GM12874 (cell line): ENCODE measurements at regions not wholly inside any gene's neighbourhood (a gene's known extent, or its start where the extent isn't known, plus 50 kb on each side); places are given as distances from the start of the nearest gene placed in this dataset.

Experiments
- TF ChIP-seq, protein P1 (sequence below): IDR thresholded peaks from 2 replicates; pipeline ENCODE4 v1.5.1; 2011; ENCODE audit warnings: low read depth, mild to moderate bottlenecking, control low read depth, low read length, moderate library complexity; ENCODE audit not compliant: insufficient read depth

DNA sequence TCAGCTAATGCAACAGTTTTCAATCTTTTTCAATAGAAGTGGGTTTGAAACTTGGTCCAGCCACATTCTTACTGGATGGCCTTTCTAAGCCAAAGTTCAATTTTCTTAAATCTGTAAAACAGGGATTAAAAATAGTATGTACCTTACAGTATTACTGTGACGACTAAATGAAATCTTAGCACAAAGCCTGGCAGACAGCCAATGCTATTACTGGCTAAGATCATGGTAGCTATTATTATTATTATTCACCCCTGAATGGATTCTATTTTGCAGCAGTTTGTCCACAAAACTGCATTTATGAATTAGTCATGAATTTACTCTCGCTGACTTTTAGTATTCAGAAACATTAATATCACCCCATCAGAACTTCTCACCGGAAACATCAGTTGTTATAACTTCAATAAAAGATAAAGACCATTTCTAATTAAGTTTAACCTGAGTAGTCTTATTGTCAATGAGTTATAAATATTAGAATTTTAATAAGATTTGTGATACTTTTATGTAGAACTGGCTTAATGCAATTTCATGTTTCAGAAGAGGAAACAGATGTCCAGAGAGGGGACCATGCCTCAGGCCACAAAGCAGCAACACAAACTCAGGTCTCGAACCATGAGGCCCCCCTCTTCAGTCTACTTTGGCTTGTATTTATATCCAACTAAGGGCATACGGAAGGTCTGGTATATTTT lies 468.2 kb downstream of the ARHGEF28 start:
- TF ChIP-seq, protein P1, sequence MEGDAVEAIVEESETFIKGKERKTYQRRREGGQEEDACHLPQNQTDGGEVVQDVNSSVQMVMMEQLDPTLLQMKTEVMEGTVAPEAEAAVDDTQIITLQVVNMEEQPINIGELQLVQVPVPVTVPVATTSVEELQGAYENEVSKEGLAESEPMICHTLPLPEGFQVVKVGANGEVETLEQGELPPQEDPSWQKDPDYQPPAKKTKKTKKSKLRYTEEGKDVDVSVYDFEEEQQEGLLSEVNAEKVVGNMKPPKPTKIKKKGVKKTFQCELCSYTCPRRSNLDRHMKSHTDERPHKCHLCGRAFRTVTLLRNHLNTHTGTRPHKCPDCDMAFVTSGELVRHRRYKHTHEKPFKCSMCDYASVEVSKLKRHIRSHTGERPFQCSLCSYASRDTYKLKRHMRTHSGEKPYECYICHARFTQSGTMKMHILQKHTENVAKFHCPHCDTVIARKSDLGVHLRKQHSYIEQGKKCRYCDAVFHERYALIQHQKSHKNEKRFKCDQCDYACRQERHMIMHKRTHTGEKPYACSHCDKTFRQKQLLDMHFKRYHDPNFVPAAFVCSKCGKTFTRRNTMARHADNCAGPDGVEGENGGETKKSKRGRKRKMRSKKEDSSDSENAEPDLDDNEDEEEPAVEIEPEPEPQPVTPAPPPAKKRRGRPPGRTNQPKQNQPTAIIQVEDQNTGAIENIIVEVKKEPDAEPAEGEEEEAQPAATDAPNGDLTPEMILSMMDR = no peak

DNA sequence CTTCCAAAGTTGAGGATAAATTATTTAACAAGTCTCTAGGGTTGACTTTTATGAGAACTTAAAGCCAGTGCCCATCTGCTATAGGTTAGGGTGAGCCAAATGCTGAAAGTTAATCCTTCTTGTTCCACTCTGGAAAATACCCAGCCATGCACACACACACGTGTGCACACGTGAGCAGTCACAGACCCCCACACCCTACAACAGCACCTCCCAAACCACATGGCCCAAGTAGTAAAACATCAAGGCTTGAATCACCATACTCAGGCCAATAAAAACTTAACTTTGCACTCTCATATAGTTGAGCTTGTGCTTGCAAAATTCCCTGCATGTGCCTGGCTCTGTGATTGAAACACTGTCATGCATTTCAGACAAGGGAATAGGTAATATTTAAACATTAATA lies 467.6 kb downstream of the ARHGEF28 start:
- TF ChIP-seq, protein P1 = no peak

DNA sequence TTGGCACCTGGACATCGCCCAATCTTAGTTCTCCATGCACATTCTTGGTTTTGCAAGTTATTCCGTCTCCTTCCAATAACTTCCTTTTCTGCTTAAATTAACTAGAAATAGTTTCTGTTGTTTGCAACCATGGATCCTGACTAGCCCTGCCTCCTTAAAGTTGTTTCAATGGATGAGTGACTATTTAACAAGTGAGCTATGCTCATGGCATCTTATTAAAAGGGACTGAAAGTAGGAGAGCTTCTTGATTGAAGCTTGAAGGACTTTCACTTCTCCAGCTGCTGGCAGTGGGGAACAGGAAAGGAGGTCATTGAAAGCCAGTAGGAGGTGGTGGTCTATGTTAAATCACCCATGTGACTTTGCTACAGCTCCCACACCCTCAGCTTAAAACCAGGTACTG lies 466.8 kb downstream of the ARHGEF28 start:
- TF ChIP-seq, protein P1 = no peak

DNA sequence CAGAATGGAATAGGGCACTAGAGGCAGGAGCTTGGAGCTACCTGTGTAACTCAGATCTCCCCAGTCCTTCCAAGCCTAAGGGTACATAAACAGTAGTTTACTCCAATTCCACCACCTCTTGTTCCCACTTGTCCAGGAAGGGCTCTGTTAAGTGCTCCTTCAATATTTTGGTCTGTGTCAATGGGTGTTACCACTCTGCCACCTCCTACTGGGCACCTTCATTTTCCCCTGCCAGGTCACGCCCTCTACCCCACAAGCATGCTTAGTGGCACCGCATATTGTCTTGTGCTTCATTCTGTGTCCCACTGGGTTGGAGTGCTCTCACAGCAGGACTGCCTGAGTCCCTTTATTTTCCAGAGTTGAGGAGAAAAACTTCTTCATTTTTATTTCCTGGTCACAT lies 459.8 kb downstream of the ARHGEF28 start:
- TF ChIP-seq, protein P1 = no peak

DNA sequence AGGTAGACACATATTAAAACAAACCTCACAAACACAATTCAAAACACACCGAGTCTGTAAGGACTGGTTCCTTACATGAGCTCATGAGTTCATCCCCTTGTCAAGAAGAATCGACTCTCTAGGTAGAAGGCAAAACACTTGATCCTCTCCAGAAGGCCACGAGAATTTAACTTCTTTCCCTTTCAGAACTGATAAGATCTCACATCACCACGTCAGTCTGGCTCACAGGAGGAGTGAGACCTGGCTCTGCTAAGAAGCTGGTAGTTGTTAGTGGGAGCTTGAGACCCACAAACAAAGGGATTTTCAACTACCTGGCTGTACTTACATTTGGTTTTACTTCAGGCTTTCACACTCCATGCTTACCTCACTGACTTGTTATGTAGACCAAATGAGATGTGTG lies 459.2 kb downstream of the ARHGEF28 start:
- TF ChIP-seq, protein P1 = no peak

DNA sequence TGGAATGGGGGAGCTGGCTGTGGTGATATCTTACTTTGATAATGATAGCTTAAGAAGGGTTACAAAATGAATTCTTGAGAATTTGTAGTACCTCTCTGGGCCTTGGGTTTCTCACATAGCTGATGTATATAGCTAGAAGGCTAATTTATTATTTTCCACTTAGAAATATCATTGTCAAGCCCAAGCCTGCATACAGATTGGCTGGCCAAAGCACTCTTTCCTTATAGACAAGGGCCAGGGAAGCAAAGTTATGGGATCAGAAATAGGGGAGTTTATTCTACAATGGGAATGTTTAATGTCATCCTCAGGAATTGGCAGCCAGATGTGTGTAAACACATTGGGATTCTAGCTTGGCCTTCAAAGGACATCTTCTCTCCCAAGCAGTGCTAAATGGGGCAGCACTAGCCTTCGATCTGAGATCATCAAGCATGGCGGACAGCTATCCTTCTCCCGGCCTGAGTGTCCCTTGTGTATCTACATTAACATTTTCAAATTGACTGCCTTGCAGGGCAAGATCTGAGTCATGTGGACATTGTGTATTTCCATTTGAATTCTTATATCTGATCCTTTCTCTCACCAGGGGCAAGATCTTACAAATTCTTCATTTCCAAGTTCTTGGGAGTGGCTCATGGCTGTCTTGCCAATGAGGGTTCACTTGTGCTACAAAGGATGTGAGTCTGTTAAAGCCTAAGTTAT lies 457.2 kb downstream of the ARHGEF28 start:
- TF ChIP-seq, protein P1 = no peak

DNA sequence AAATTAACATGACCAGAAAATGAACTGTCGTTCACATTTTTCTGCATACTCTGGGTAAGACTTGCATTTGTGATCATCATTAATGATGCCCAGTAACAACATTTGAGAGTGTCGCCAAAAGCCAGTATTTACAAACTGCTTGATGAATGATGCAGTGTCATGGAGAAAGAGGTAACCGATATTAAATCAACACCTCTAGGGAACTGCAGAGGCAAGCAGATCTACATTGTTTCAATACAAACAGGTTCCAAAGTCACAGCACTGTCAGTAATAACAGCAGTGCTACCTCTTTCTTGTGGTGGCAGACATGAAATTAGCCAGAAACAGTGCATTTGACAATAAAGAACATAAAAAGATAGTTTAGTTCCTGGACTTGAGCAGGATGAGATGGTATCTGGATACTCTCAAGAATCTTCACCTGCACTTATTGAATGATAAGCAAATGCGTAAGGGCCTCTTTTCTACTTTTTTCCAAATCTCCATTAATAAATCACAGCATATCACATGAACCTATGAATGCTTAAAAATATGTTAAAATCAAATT lies 456.6 kb downstream of the ARHGEF28 start:
- TF ChIP-seq, protein P1 = no peak
